ENCODE measurements at regions not wholly inside any gene's neighbourhood (a gene's known extent, or its start where the extent isn't known, plus 50 kb on each side); places are given as distances from the start of the nearest gene placed in this dataset.

- TF ChIP-seq CTCF (IDR thresholded peaks at IDR 0.05) (no peak), POLR2A (IDR thresholded peaks at IDR 0.05) (no peak)
Observed at GRCh38 chr3:87997966-87998365, 60.8 kb downstream of the CGGBP1 start.
